Ishikawa (cell line): ENCODE measurements at regions not wholly inside any gene's neighbourhood (a gene's known extent, or its start where the extent isn't known, plus 50 kb on each side); places are given as distances from the start of the nearest gene placed in this dataset.

Source experiments
- CEBPB ChIP-seq: IDR thresholded peaks from 2 replicates; pipeline ENCODE4 v1.6.1; 2012
- CREB1 ChIP-seq: IDR thresholded peaks from 2 replicates; pipeline ENCODE4 v1.6.1; 2012; ENCODE audit warnings: low read depth
- EGR1 ChIP-seq: IDR thresholded peaks from 2 replicates; pipeline ENCODE4 v1.6.1; 2012
- EP300 ChIP-seq: IDR thresholded peaks from 2 replicates; pipeline ENCODE4 v1.6.1; 2012; ENCODE audit warnings: borderline replicate concordance
- FOXM1 ChIP-seq: IDR thresholded peaks from 2 replicates; pipeline ENCODE4 v1.6.1; 2012; ENCODE audit warnings: low read depth, borderline replicate concordance
- MAX ChIP-seq: IDR thresholded peaks from 2 replicates; pipeline ENCODE4 v1.6.1; 2012
- NFIC ChIP-seq: IDR thresholded peaks from 2 replicates; pipeline ENCODE4 v1.6.1; 2012
- RAD21 ChIP-seq: IDR thresholded peaks from 2 replicates; pipeline ENCODE4 v1.6.1; 2012; ENCODE audit warnings: low read depth
- TAF1 ChIP-seq: IDR thresholded peaks from 2 replicates; pipeline ENCODE4 v1.6.1; 2012; ENCODE audit warnings: low read depth, mild to moderate bottlenecking
- TCF12 ChIP-seq: IDR thresholded peaks from 2 replicates; pipeline ENCODE4 v1.6.1; 2012; ENCODE audit warnings: low read depth
- TEAD4 ChIP-seq: IDR thresholded peaks from 2 replicates; pipeline ENCODE4 v1.6.1; 2012
- USF1 ChIP-seq: IDR thresholded peaks from 2 replicates; pipeline ENCODE4 v1.6.1; 2012
- YY1 ChIP-seq: IDR thresholded peaks from 2 replicates; pipeline ENCODE4 v1.6.1; 2012; ENCODE audit warnings: low read depth
- ZBTB7A ChIP-seq: IDR thresholded peaks from 2 replicates; pipeline ENCODE4 v1.6.1; 2012; ENCODE audit warnings: low read depth
- TF ChIP-seq, protein P1 (sequence below): IDR thresholded peaks from 2 replicates; pipeline ENCODE4 v1.6.1; 2012; ENCODE audit warnings: low read depth, mild to moderate bottlenecking

GRCh38 chr9:87149799-87150198, 202.5 kb upstream of the GAS1 start:
- TF ChIP-seq TEAD4 (no peak), MAX (no peak), ZBTB7A (no peak), YY1 (no peak), TAF1 (no peak), NFIC (no peak), USF1 (no peak), CEBPB (no peak), CREB1 (no peak), RAD21 (no peak), TCF12 (no peak), FOXM1 (no peak), EP300 (no peak), EGR1 (no peak)
- TF ChIP-seq, protein P1, sequence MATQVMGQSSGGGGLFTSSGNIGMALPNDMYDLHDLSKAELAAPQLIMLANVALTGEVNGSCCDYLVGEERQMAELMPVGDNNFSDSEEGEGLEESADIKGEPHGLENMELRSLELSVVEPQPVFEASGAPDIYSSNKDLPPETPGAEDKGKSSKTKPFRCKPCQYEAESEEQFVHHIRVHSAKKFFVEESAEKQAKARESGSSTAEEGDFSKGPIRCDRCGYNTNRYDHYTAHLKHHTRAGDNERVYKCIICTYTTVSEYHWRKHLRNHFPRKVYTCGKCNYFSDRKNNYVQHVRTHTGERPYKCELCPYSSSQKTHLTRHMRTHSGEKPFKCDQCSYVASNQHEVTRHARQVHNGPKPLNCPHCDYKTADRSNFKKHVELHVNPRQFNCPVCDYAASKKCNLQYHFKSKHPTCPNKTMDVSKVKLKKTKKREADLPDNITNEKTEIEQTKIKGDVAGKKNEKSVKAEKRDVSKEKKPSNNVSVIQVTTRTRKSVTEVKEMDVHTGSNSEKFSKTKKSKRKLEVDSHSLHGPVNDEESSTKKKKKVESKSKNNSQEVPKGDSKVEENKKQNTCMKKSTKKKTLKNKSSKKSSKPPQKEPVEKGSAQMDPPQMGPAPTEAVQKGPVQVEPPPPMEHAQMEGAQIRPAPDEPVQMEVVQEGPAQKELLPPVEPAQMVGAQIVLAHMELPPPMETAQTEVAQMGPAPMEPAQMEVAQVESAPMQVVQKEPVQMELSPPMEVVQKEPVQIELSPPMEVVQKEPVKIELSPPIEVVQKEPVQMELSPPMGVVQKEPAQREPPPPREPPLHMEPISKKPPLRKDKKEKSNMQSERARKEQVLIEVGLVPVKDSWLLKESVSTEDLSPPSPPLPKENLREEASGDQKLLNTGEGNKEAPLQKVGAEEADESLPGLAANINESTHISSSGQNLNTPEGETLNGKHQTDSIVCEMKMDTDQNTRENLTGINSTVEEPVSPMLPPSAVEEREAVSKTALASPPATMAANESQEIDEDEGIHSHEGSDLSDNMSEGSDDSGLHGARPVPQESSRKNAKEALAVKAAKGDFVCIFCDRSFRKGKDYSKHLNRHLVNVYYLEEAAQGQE, result no peak

- TF ChIP-seq CEBPB, result no peak
These were observed 204.9 kb upstream of the GAS1 start for GRCh38 chr9:87152256-87152655.

DNA sequence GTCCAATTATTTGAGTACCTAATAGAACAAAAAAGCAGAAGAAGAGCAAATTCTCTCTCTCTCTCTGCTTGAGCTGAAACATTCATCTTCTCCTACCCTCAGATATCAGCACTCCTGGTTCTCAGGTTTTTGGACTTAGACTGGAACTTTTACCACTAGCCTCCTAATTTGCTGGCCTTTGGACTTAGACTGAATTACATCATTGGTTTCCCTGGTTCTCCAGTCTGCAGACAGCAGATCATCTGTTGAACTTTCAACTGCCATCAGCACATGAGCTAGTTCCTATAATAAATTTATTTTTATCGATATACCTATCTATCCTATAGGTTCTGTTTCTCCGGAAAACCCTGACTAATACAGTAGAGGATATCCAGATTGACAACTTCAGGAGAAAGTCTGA, 208.9 kb upstream of the GAS1 start:
- no peak for TF ChIP-seq TEAD4
- no peak for TF ChIP-seq EGR1
- no peak for TF ChIP-seq EP300

DNA sequence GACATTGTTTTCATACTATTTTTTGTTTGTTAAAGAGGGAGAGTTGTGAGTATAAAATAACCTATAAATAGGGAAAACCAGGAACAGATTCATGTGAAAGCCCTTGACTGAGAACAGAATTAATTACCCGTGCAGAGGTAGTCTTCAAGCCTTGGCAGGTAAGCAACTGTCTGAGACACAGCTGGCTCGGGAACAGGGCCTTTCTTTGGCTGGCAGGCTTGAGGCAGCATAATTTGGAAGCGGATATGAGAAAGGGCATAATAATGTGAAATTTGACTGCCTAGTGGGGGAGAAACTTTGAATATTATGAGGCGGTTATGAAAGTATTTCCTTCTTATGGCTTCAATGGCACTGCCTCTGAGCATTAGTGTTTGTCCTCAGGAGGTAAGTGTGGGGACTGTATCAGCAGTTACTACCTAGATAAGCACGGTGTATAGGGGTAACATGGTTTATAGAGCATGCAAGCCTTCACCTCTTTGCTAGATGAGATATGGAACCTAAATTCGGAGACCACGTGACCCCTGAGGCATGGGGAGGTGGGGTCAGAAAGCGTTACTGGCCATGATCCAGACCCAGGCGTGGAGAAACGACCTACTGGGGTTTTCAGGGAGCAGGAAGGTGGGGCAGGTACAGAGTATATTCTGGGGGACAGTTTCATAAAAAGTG, 210.2 kb upstream of the GAS1 start:
- TF ChIP-seq TAF1 (no peak), FOXM1 (no peak), EGR1 (no peak), CEBPB (no peak), NFIC (no peak), MAX (no peak), ZBTB7A (no peak), YY1 (no peak), EP300 (no peak), RAD21 (no peak), CREB1 (no peak), USF1 (no peak), TEAD4 (no peak), TCF12 (no peak)
- TF ChIP-seq, protein P1, result no peak

- TF ChIP-seq CREB1 (no peak), EP300 (no peak), ZBTB7A (no peak), RAD21 (no peak), NFIC (no peak), USF1 (no peak), TEAD4 (no peak), TAF1 (no peak), EGR1 (no peak), FOXM1 (no peak), MAX (no peak)
- TF ChIP-seq, protein P1, result no peak
These were observed 211.5 kb upstream of the GAS1 start for GRCh38 chr9:87158765-87159164.
